K562 (cell line): ENCODE measurements at regions not wholly inside any gene's neighbourhood (a gene's known extent, or its start where the extent isn't known, plus 50 kb on each side); places are given as distances from the start of the nearest gene placed in this dataset.

Experiments used
- ATAC-seq: fragments of 200-7000 bp; cut with Tn5 transposase; 3 replicates; pipeline ENCODE4 v1.9.1; 2020; ENCODE audit warnings: moderate library complexity
- BruUV-seq: library from RNA; stranded (reverse); fragments of 400-500 nt; replicated peaks from 2 replicates; lab custom pipeline; 2021; lab: Mats Ljungman, UMichigan
- CTCF ChIA-PET: fragments of 300-600 bp; formaldehyde crosslinking; extraction: SDS; loops from one replicate; lab custom pipeline; 2021; ENCODE audit warnings: low intra/inter-chr PET ratio; lab: Yijun Ruan, JAX
- POLR2A ChIA-PET: fragments of 300-600, 350-650 bp; sonication (Branson Sonifier 250); formaldehyde crosslinking; extraction: SDS; loops from one replicate; lab custom pipeline; 2021; ENCODE audit warnings: antibody characterized with exemption, inconsistent platforms; lab: Yijun Ruan, JAX
- DNase-seq, 4 experiments: peaks; one replicate each; pipeline versions ENCODE4 v3.0.0 to v3.0.0-alpha.2; 2011 to 2018; ENCODE audit warnings: low spot score in 3 of 4, mixed read lengths in 3 of 4; ENCODE audit errors: extremely low read depth in 1 of 4
- FAIRE-seq: peaks from 2 replicates; lab custom pipeline; 2011; peaks lifted over from hg19 to GRCh38; lab: Jason Lieb, UNC
- H2AFZ ChIP-seq: 2 replicates; pipeline ENCODE4 v1.6.0; 2011; ENCODE audit warnings: low read depth, low read length, control low read depth, inconsistent platforms
- H3K27ac ChIP-seq: fragments of 200-600 bp; 3 replicates; pipeline ENCODE4 v1.8.0; 2011; ENCODE audit warnings: low read depth, mild to moderate bottlenecking, control low read depth, inconsistent platforms, low read length, moderate library complexity, mixed read lengths; ENCODE audit errors: extremely low read depth
- H3K27me3 ChIP-seq, 2 experiments: fragments of 300-600 bp in 1 of 2; 2 replicates in 1 of 2; 3 replicates in 1 of 2; pipeline versions ENCODE4 v1.6.0 to v1.8.0; 2011; ENCODE audit warnings: inconsistent platforms in 2 of 2, low read length in 2 of 2, mild to moderate bottlenecking in 1 of 2, mixed read lengths in 1 of 2, moderate library complexity in 1 of 2; ENCODE audit not compliant: control insufficient read depth in 2 of 2, insufficient read depth in 2 of 2
- H3K36me3 ChIP-seq: fragments of 300-600 bp; 3 replicates; pipeline ENCODE4 v1.8.0; 2011; ENCODE audit warnings: mild to moderate bottlenecking, low read length, inconsistent platforms; ENCODE audit not compliant: control insufficient read depth, insufficient read depth
- H3K4me1 ChIP-seq, 2 experiments: fragments of 200-600 bp in 1 of 2; replicated peaks in 1 of 2; 2 replicates in 1 of 2; 3 replicates in 1 of 2; pipeline versions ENCODE4 v1.5.1 to v1.8.0; 2011; ENCODE audit warnings: inconsistent platforms in 2 of 2, low read length in 2 of 2, mild to moderate bottlenecking in 1 of 2, mixed read lengths in 1 of 2, moderate library complexity in 1 of 2; ENCODE audit not compliant: control insufficient read depth in 2 of 2, insufficient read depth in 2 of 2
- H3K4me2 ChIP-seq: 2 replicates; pipeline ENCODE4 v1.6.1; 2011; ENCODE audit warnings: low read length, control low read depth, inconsistent platforms, mixed read lengths; ENCODE audit not compliant: insufficient read depth
- H3K4me3 ChIP-seq: fragments of 200-600 bp; sonication (generic), shearing (Covaris generic); 2 replicates; pipeline ENCODE4 v1.5.1; 2016; ENCODE audit warnings: control low read depth, inconsistent platforms
- H3K79me2 ChIP-seq: fragments of 200-600 bp; 3 replicates; pipeline ENCODE4 v1.8.0; 2011; ENCODE audit warnings: low read length, inconsistent platforms; ENCODE audit not compliant: control insufficient read depth, insufficient read depth
- H3K9ac ChIP-seq, 2 experiments: 2 replicates each; pipeline versions ENCODE4 v1.6.0 to v1.6.1; 2011; ENCODE audit warnings: low read depth in 2 of 2, low read length in 2 of 2, control low read depth in 1 of 2, inconsistent platforms in 1 of 2, mild to moderate bottlenecking in 1 of 2, mixed read lengths in 1 of 2; ENCODE audit not compliant: insufficient read depth in 1 of 2
- H3K9me1 ChIP-seq: one replicate; pipeline ENCODE4 v1.6.0; 2011; ENCODE audit warnings: inconsistent platforms, mild to moderate bottlenecking, low read length, moderate library complexity; ENCODE audit not compliant: control insufficient read depth, insufficient read depth
- H3K9me3 ChIP-seq: replicated peaks from 2 replicates; pipeline ENCODE4 v1.5.1; 2011; ENCODE audit warnings: low read depth, low read length, inconsistent platforms; ENCODE audit not compliant: control insufficient read depth, insufficient read depth
- H4K20me1 ChIP-seq: replicated peaks from 2 replicates; pipeline ENCODE4 v1.6.1; 2011; ENCODE audit warnings: low read length, inconsistent platforms, mixed read lengths; ENCODE audit not compliant: control insufficient read depth, insufficient read depth
- ATF3 ChIP-seq, 2 experiments: fragments of 450-650 bp in 1 of 2; sonication (generic) in 1 of 2; formaldehyde crosslinking in 1 of 2; IDR thresholded peaks in 1 of 2; conservative IDR thresholded peaks in 1 of 2; 2 replicates each; pipeline versions ENCODE4 v1.6.1 to v1.8.1; 2016 to 2023; ENCODE audit warnings: mild to moderate bottlenecking in 2 of 2, moderate library complexity in 2 of 2, inconsistent platforms in 1 of 2, missing genetic modification reagents in 1 of 2
- FOSL1 ChIP-seq: fragments of 200-800 bp; sonication (Bioruptor generic); conservative IDR thresholded peaks from 2 replicates; pipeline ENCODE4 v1.6.1; 2016; ENCODE audit warnings: missing genetic modification characterization, missing compliant biosample characterization
- JUND ChIP-seq, 2 experiments: IDR thresholded peaks; 2 replicates in 1 of 2; 3 replicates in 1 of 2; pipeline ENCODE4 v1.6.1; 2011; ENCODE audit warnings: borderline replicate concordance in 2 of 2, low read depth in 2 of 2, low read length in 2 of 2, improper control_type of control experiment in 1 of 2, missing biosample characterization in 1 of 2, missing genetic modification characterization in 1 of 2, missing genetic modification reagents in 1 of 2
- PTRF ChIP-seq: fragments of 450-650 bp; IDR thresholded peaks from 2 replicates; pipeline ENCODE4 v1.6.1; 2016; ENCODE audit warnings: mild to moderate bottlenecking, missing genetic modification characterization, missing compliant biosample characterization
- ZBTB34 ChIP-seq: fragments of 250-450 bp; sonication (Bioruptor Pico); IDR thresholded peaks from 2 replicates; pipeline ENCODE4 v1.8.0; 2021; ENCODE audit warnings: mild to moderate bottlenecking, moderate library complexity
- WGBS: fragments of 100-300 bp; shearing (Covaris generic); methylation state at CpG from one replicate; pipeline ENCODE4 v1.1.6; 2016; ENCODE audit warnings: low coverage, mixed read lengths; ENCODE audit not compliant: insufficient coverage; ENCODE audit errors: missing lambda C conversion rate; 5-methylcytosine and 5-hydroxymethylcytosine counted together
- in situ Hi-C: fragments of 300-500 bp; cut with MboI; formaldehyde crosslinking; loops from 4 replicates; pipeline ENCODE4 v1.15.0; 2018; ENCODE audit warnings: inconsistent platforms, mixed read lengths
- intact Hi-C: fragments of 100-400 bp; cut with micrococcal nuclease; formaldehyde crosslinking; loops from 2 replicates; pipeline ENCODE4 v1.14.2; 2022

DNA sequence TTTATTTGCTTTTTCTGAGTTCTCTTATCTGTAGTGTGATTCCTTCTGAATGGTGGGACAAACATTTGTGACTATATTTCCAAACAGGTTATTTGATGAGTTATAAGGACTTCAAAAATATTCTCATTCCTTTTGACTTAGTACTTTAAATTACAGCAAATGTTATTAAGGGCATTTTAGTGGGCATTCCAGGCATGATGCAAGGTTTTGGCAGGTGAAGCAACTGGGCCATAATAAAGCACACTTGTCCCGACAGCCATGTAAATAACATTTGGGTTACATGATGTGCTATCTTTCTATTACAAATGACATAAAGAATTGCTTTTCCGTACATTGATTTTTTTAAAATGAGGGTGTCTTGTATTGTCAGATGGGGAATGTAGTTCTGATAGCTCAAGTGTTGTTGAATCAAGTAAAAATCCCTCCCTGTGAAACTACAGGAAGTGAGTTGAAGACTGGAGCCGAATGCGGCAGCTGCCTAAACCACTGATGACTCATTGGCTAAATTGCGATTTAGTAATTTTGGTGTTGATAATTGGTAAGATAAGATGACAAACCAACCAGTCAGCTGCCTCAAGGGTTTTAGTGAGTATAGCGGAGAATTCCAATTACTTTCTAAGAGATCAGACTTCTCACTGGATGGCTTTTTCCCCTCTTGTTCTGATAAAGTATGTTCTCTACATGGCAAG lies 231.3 kb upstream of the NPY start:
- Histone ChIP-seq H4K20me1 (peaks cover 3% of the 10 kb centered on the region; the same call in 1 of the 2 replicates), H3K4me2 (no peak overlapping the region), H3K27me3 (no peaks in the 10 kb centered on the region; a peak in 2 of 5 replicates), H3K79me2 (no peaks in the 10 kb centered on the region), H3K9me3 (no peaks in the 10 kb centered on the region), H3K36me3 (no peaks in the 10 kb centered on the region), H3K27ac (no peak overlapping the region), H3K4me3 (no peak overlapping the region), H3K4me1 (no peaks in the 10 kb centered on the region), H3K9me1 (no peaks in the 10 kb centered on the region), H3K9ac (no peak overlapping the region), H2AFZ (no peak overlapping the region)
- TF ChIP-seq ZBTB34 (CRISPR knock-in tag) = no peak
- TF ChIP-seq PTRF (tag) = no peak
- peak; percentile 34; the same call in 1 of the 2 replicates for TF ChIP-seq ATF3 (IDR thresholded peaks at IDR 0.05)
- TF ChIP-seq ATF3 (CRISPR knock-in tag; conservative IDR thresholded peaks at IDR 0.05) = no peak
- peak; percentile 47 for TF ChIP-seq FOSL1
- TF ChIP-seq JUND (IDR thresholded peaks at IDR 0.05; ENCODE audit: borderline replicate concordance, low read depth, low read length) = peak; percentile 30; the same call in 1 of the 2 replicates
- TF ChIP-seq JUND (tag; IDR thresholded peaks at IDR 0.05; ENCODE audit: borderline replicate concordance, low read depth, low read length) = no peak
- POLR2A ChIA-PET = no interaction called here
- DNase-seq (no peak), FAIRE-seq (no peak), ATAC-seq (no peak)
- BruUV-seq = no TSS peak
- intact Hi-C loops = no loop called here
- CTCF ChIA-PET = no interaction called here
- in situ Hi-C loops = no loop called here
- WGBS = 2% methylated on average over 6 of the region's 6 CpGs
